ENCODE measurements at regions not wholly inside any gene's neighbourhood (a gene's known extent, or its start where the extent isn't known, plus 50 kb on each side); places are given as distances from the start of the nearest gene placed in this dataset.
"Not testable (repeated sequence)": the region's sequence is repeated elsewhere in the genome, so short reads cannot be mapped to it uniquely, and the experiment has no call there.

- no peak for ATAC-seq
- DNase-seq, result no peak
Measured at GRCh38 chr17:73851091-73851490, 206.8 kb upstream of the SDK2 start.

GRCh38 chr17:73851921-73852320 is 207.7 kb upstream of the SDK2 start:
- DNase-seq, result no peak
- no peak for ATAC-seq

GRCh38 chr17:73855720-73856333 is 211.6 kb upstream of the SDK2 start:
- no peak for DNase-seq

GRCh38 chr17:73856556-73856955 is 212.3 kb upstream of the SDK2 start:
- DNase-seq (no peak), ATAC-seq (no peak)

More at GRCh38 chr17:73855720-73856333, 211.6 kb upstream of the SDK2 start:
- ATAC-seq, result no peak

GRCh38 chr17:73859439-73860008 is 215.3 kb upstream of the SDK2 start:
- DNase-seq, result not testable (repeated sequence)

GRCh38 chr17:73861543-73861942 is 217.3 kb upstream of the SDK2 start:
- ATAC-seq (no peak), DNase-seq (no peak)

More at GRCh38 chr17:73859439-73860008, 215.3 kb upstream of the SDK2 start:
- not testable (repeated sequence) for ATAC-seq

- DNase-seq, result no peak
- ATAC-seq, result no peak
Measured at GRCh38 chr17:73863761-73864535, 219.7 kb upstream of the SDK2 start.

GRCh38 chr17:73865831-73866230 is 221.6 kb upstream of the SDK2 start:
- no peak for ATAC-seq
- no peak for DNase-seq

GRCh38 chr17:73867056-73867455 is 222.8 kb upstream of the SDK2 start:
- DNase-seq (no peak), ATAC-seq (no peak)

GRCh38 chr17:73870068-73870467 is 225.8 kb upstream of the SDK2 start:
- ATAC-seq (no peak), DNase-seq (no peak)

GRCh38 chr17:73870473-73870872 is 226.2 kb upstream of the SDK2 start:
- DNase-seq (no peak), ATAC-seq (no peak)

GRCh38 chr17:73872816-73873215 is 228.6 kb upstream of the SDK2 start:
- ATAC-seq, result no peak

GRCh38 chr17:73874008-73874720 is 229.9 kb upstream of the SDK2 start:
- peak; percentile 57 for ATAC-seq

More at GRCh38 chr17:73872816-73873215, 228.6 kb upstream of the SDK2 start:
- DNase-seq, result no peak

GRCh38 chr17:73875346-73875745 is 231.1 kb upstream of the SDK2 start:
- DNase-seq (no peak), ATAC-seq (no peak)

More at GRCh38 chr17:73874008-73874720, 229.9 kb upstream of the SDK2 start:
- DNase-seq, result no peak

- DNase-seq, result no peak
- no peak for ATAC-seq
Measured at GRCh38 chr17:73877962-73878361, 233.7 kb upstream of the SDK2 start.

- ATAC-seq (no peak), DNase-seq (no peak)
Measured at GRCh38 chr17:73878923-73879322, 234.7 kb upstream of the SDK2 start.

- ATAC-seq (no peak), DNase-seq (no peak)
Measured at GRCh38 chr17:73879987-73880386, 235.7 kb upstream of the SDK2 start.

GRCh38 chr17:73882590-73882989 is 238.3 kb upstream of the SDK2 start:
- ATAC-seq, result no peak

GRCh38 chr17:73883175-73883574 is 238.9 kb upstream of the SDK2 start:
- DNase-seq, result no peak

More at GRCh38 chr17:73882590-73882989, 238.3 kb upstream of the SDK2 start:
- DNase-seq, result no peak

GRCh38 chr17:73887739-73888138 is 243.5 kb upstream of the SDK2 start:
- ATAC-seq, result no peak
- DNase-seq, result no peak

More at GRCh38 chr17:73883175-73883574, 238.9 kb upstream of the SDK2 start:
- ATAC-seq, result no peak

- ATAC-seq, result no peak
- no peak for DNase-seq
Measured at GRCh38 chr17:73888862-73889261, 244.6 kb upstream of the SDK2 start.

- DNase-seq (no peak), ATAC-seq (no peak)
Measured at GRCh38 chr17:73889439-73889838, 245.2 kb upstream of the SDK2 start.

Data from stimulated activated naive CD8-positive, alpha-beta T cell treated with anti-CD3 and anti-CD28 coated beads, Interleukin-15, Interleukin-2, amounts not matched to agents 100 U/mL and 50 U/mL, for 24 hours (primary cell).